Activated CD8-positive, alpha-beta memory T cell treated with anti-CD3 and anti-CD28 coated beads, Interleukin-2, amount 10 ng/mL, durations not matched to agents 7 days and 5 days (primary cell): ENCODE measurements at regions not wholly inside any gene's neighbourhood (a gene's known extent, or its start where the extent isn't known, plus 50 kb on each side); places are given as distances from the start of the nearest gene placed in this dataset.

Experiments
- ATAC-seq: fragments of 150-1000 bp; cut with Tn5 transposase; one replicate; pipeline ENCODE4 v1.10.0; 2021; ENCODE audit warnings: moderate library complexity
- CTCF ChIA-PET: fragments of 350-600 bp; sonication (Branson Sonifier 250); formaldehyde crosslinking; loops from one replicate; lab custom pipeline; 2021; ENCODE audit warnings: antibody characterized with exemption; lab: Charles Lee
- DNase-seq: peaks from one replicate; pipeline ENCODE4 v3.0.0-alpha.2; 2020
- H3K27ac Mint-ChIP-seq: one replicate; pipeline ENCODE4 v1.8.0; 2021; ENCODE audit warnings: mild to moderate bottlenecking, mixed read lengths
- H3K27me3 Mint-ChIP-seq: one replicate; pipeline ENCODE4 v1.8.0; 2021; ENCODE audit warnings: mixed read lengths
- H3K36me3 Mint-ChIP-seq: one replicate; pipeline ENCODE4 v1.8.0; 2021; ENCODE audit warnings: mild to moderate bottlenecking, mixed read lengths
- H3K4me1 Mint-ChIP-seq: one replicate; pipeline ENCODE4 v1.8.0; 2021; ENCODE audit warnings: mixed read lengths
- H3K4me3 Mint-ChIP-seq: one replicate; pipeline ENCODE4 v1.8.0; 2021; ENCODE audit warnings: mild to moderate bottlenecking, moderate library complexity, mixed read lengths
- H3K9me3 Mint-ChIP-seq: one replicate; pipeline ENCODE4 v1.8.0; 2022; ENCODE audit warnings: low read depth, mixed read lengths

GRCh38 chr20:11976966-11977365 lies 59.3 kb downstream of the BTBD3 start:
- DNase-seq: no peak
- Mint-ChIP-seq H3K27me3 (no peaks in the 10 kb centered on the region), H3K4me1 (no peaks in the 10 kb centered on the region), H3K4me3 (no peak overlapping the region), H3K9me3 (peaks cover 4% of the 10 kb centered on the region), H3K27ac (no peak overlapping the region), H3K36me3 (no peaks in the 10 kb centered on the region)
- ATAC-seq: no peak
- CTCF ChIA-PET: no interaction called here

GRCh38 chr20:11978496-11978895 lies 60.8 kb downstream of the BTBD3 start:
- Mint-ChIP-seq H3K4me1 (no peaks in the 10 kb centered on the region), H3K9me3 (no peaks in the 10 kb centered on the region), H3K27ac (no peak overlapping the region), H3K4me3 (no peak overlapping the region), H3K36me3 (no peaks in the 10 kb centered on the region), H3K27me3 (no peaks in the 10 kb centered on the region)
- DNase-seq (no peak), ATAC-seq (no peak)
- CTCF ChIA-PET: no interaction called here

- no peaks in the 10 kb centered on the region for H3K27me3 Mint-ChIP-seq
- CTCF ChIA-PET: no interaction called here
- no peaks in the 10 kb centered on the region for H3K36me3 Mint-ChIP-seq
- ATAC-seq (no peak), DNase-seq (no peak)
- H3K4me1 Mint-ChIP-seq: no peaks in the 10 kb centered on the region
- no peak overlapping the region for H3K4me3 Mint-ChIP-seq
- no peaks in the 10 kb centered on the region for H3K9me3 Mint-ChIP-seq
- no peak overlapping the region for H3K27ac Mint-ChIP-seq
Measured at GRCh38 chr20:11979306-11979990, 61.8 kb downstream of the BTBD3 start.

GRCh38 chr20:11980263-11980662 lies 62.6 kb downstream of the BTBD3 start:
- no peak overlapping the region for H3K27ac Mint-ChIP-seq
- DNase-seq: no peak
- H3K27me3 Mint-ChIP-seq: no peaks in the 10 kb centered on the region
- CTCF ChIA-PET: no interaction called here
- no peaks in the 10 kb centered on the region for H3K36me3 Mint-ChIP-seq
- no peak overlapping the region for H3K4me3 Mint-ChIP-seq
- no peaks in the 10 kb centered on the region for H3K4me1 Mint-ChIP-seq
- ATAC-seq: no peak
- no peaks in the 10 kb centered on the region for H3K9me3 Mint-ChIP-seq

GRCh38 chr20:11981366-11981947 lies 63.8 kb downstream of the BTBD3 start:
- Mint-ChIP-seq H3K4me1 (no peaks in the 10 kb centered on the region), H3K36me3 (no peaks in the 10 kb centered on the region), H3K9me3 (no peaks in the 10 kb centered on the region), H3K27me3 (no peaks in the 10 kb centered on the region), H3K27ac (no peak overlapping the region), H3K4me3 (no peak overlapping the region)
- ATAC-seq (no peak), DNase-seq (no peak)
- CTCF ChIA-PET: no interaction called here

- H3K27me3 Mint-ChIP-seq: no peaks in the 10 kb centered on the region
- H3K36me3 Mint-ChIP-seq: no peaks in the 10 kb centered on the region
- ATAC-seq: no peak
Measured at GRCh38 chr20:11982289-11982954, 64.7 kb downstream of the BTBD3 start.

GRCh38 chr20:11982955-11983470 lies 65.3 kb downstream of the BTBD3 start:
- Mint-ChIP-seq H3K4me3 (no peak overlapping the region), H3K4me1 (no peaks in the 10 kb centered on the region), H3K27me3 (no peaks in the 10 kb centered on the region), H3K27ac (no peak overlapping the region), H3K9me3 (no peaks in the 10 kb centered on the region), H3K36me3 (no peaks in the 10 kb centered on the region)
- ATAC-seq (no peak), DNase-seq (no peak)
- CTCF ChIA-PET: no interaction called here

More at GRCh38 chr20:11982289-11982954, 64.7 kb downstream of the BTBD3 start:
- no peak overlapping the region for H3K27ac Mint-ChIP-seq
- DNase-seq: no peak
- H3K4me3 Mint-ChIP-seq: no peak overlapping the region
- H3K9me3 Mint-ChIP-seq: no peaks in the 10 kb centered on the region
- no peaks in the 10 kb centered on the region for H3K4me1 Mint-ChIP-seq
- CTCF ChIA-PET: no interaction called here

GRCh38 chr20:11986954-11987353 lies 69.3 kb downstream of the BTBD3 start:
- H3K9me3 Mint-ChIP-seq: peaks cover 4% of the 10 kb centered on the region
- H3K27me3 Mint-ChIP-seq: no peaks in the 10 kb centered on the region
- ATAC-seq (no peak), DNase-seq (no peak)
- CTCF ChIA-PET: no interaction called here
- H3K4me3 Mint-ChIP-seq: no peak overlapping the region
- H3K27ac Mint-ChIP-seq: no peak overlapping the region
- no peaks in the 10 kb centered on the region for H3K36me3 Mint-ChIP-seq
- H3K4me1 Mint-ChIP-seq: no peaks in the 10 kb centered on the region

GRCh38 chr20:11987526-11987925 lies 69.8 kb downstream of the BTBD3 start:
- H3K4me1 Mint-ChIP-seq: no peaks in the 10 kb centered on the region
- H3K27ac Mint-ChIP-seq: no peak overlapping the region
- CTCF ChIA-PET: no interaction called here
- ATAC-seq: no peak
- H3K9me3 Mint-ChIP-seq: peaks cover 4% of the 10 kb centered on the region
- no peaks in the 10 kb centered on the region for H3K27me3 Mint-ChIP-seq
- no peak for DNase-seq
- no peak overlapping the region for H3K4me3 Mint-ChIP-seq
- no peaks in the 10 kb centered on the region for H3K36me3 Mint-ChIP-seq

- CTCF ChIA-PET: no interaction called here
- ATAC-seq (no peak), DNase-seq (no peak)
- H3K27ac Mint-ChIP-seq: no peak overlapping the region
- peaks cover 4% of the 10 kb centered on the region for H3K9me3 Mint-ChIP-seq
- H3K4me1 Mint-ChIP-seq: no peaks in the 10 kb centered on the region
- H3K36me3 Mint-ChIP-seq: no peaks in the 10 kb centered on the region
- no peak overlapping the region for H3K4me3 Mint-ChIP-seq
- no peaks in the 10 kb centered on the region for H3K27me3 Mint-ChIP-seq
Measured at GRCh38 chr20:11989018-11989771, 71.5 kb downstream of the BTBD3 start.

GRCh38 chr20:11992426-11992825 lies 74.7 kb downstream of the BTBD3 start:
- Mint-ChIP-seq H3K4me3 (no peak overlapping the region), H3K4me1 (no peaks in the 10 kb centered on the region), H3K9me3 (peaks cover 7% of the 10 kb centered on the region), H3K27ac (no peak overlapping the region), H3K36me3 (no peaks in the 10 kb centered on the region), H3K27me3 (no peaks in the 10 kb centered on the region)
- CTCF ChIA-PET: no interaction called here
- DNase-seq (no peak), ATAC-seq (no peak)

- Mint-ChIP-seq H3K9me3 (peaks cover 7% of the 10 kb centered on the region), H3K27me3 (no peaks in the 10 kb centered on the region), H3K4me1 (no peaks in the 10 kb centered on the region), H3K4me3 (no peak overlapping the region), H3K27ac (no peak overlapping the region), H3K36me3 (no peaks in the 10 kb centered on the region)
- ATAC-seq: no peak
- CTCF ChIA-PET: no interaction called here
- DNase-seq: no peak
Measured at GRCh38 chr20:11993886-11994461, 76.3 kb downstream of the BTBD3 start.

GRCh38 chr20:11995805-11996567 lies 78.3 kb downstream of the BTBD3 start:
- DNase-seq (no peak), ATAC-seq (no peak)
- Mint-ChIP-seq H3K4me1 (no peaks in the 10 kb centered on the region), H3K36me3 (no peaks in the 10 kb centered on the region), H3K4me3 (no peak overlapping the region), H3K27ac (no peak overlapping the region), H3K27me3 (no peaks in the 10 kb centered on the region), H3K9me3 (peaks cover 7% of the 10 kb centered on the region)
- CTCF ChIA-PET: no interaction called here
